GM06990 (cell line): ENCODE measurements at regions not wholly inside any gene's neighbourhood (a gene's known extent, or its start where the extent isn't known, plus 50 kb on each side); places are given as distances from the start of the nearest gene placed in this dataset.

Experiments
- DNase-seq: peaks from one replicate; pipeline ENCODE4 v3.0.0-alpha.2; 2011; ENCODE audit not compliant: insufficient read length; ENCODE audit errors: extremely low read depth
- H3K27me3 ChIP-seq: replicated peaks from 2 replicates; pipeline ENCODE4 v1.6.0; 2011; ENCODE audit warnings: low read length; ENCODE audit not compliant: control insufficient read depth, insufficient read depth
- H3K36me3 ChIP-seq: 2 replicates; pipeline ENCODE4 v1.5.1; 2011; ENCODE audit warnings: low read length; ENCODE audit not compliant: control insufficient read depth, insufficient read depth
- H3K4me3 ChIP-seq: replicated peaks from 2 replicates; pipeline ENCODE4 v1.5.1; 2011; ENCODE audit warnings: low read depth, mild to moderate bottlenecking, control low read depth, low read length
- CTCF ChIP-seq: IDR thresholded peaks from 2 replicates; pipeline ENCODE4 v1.5.1; 2011; ENCODE audit warnings: low read length, control low read depth, mild to moderate bottlenecking, inconsistent platforms; ENCODE audit not compliant: insufficient read depth, poor library complexity, severe bottlenecking

GRCh38 chr12:68400226-68400829 is 68.2 kb upstream of the MDM1 start:
- no peaks in the 10 kb centered on the region for H3K36me3 ChIP-seq
- no peak for DNase-seq
- H3K4me3 ChIP-seq = no peak overlapping the region
- TF ChIP-seq CTCF = no peak
- no peaks in the 10 kb centered on the region for H3K27me3 ChIP-seq

DNA sequence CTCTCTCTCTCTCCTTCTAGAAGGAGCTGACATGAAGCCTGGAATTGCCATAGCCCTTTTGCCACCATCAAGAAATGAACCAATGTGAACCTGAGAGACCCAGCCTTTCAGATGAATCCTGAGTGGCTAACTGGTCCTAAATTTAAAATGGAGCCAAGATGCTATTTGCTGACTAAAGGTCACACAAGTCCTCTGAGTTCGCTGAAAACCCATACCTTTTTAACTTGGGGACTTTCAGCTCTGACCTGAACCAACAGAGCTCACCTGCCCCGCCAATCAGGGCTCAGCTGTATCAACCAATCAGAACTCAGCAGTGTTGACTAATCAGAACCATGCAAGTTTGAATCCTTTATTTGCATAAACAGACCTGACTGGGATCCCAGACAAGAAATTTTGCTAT is 70.3 kb upstream of the MDM1 start:
- Histone ChIP-seq H3K4me3 (no peak overlapping the region), H3K36me3 (no peaks in the 10 kb centered on the region), H3K27me3 (no peaks in the 10 kb centered on the region)
- no peak for DNase-seq
- TF ChIP-seq CTCF = no peak

GRCh38 chr12:68403296-68403695 is 71.1 kb upstream of the MDM1 start:
- no peak for TF ChIP-seq CTCF
- Histone ChIP-seq H3K27me3 (no peaks in the 10 kb centered on the region), H3K4me3 (no peak overlapping the region), H3K36me3 (no peaks in the 10 kb centered on the region; the same call in 1 of the 2 replicates)
- no peak for DNase-seq

DNA sequence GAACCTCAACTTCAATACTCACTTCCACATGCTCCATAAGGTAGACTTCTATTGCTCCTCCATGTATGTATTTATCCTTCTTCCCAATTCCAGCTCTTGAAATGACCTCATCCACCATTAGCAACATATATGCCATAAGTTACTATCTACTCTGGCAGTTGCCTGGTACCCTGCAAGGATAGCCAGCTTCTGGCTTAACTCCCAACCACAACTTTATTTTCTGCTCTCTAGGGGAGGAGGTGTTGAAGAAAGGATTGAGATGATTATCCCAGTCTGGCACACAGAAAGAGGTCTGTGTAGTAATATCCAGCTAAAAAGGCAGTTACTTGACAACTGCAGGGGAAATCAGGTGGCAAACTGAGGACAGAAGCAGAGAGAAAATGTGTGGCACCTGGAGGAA is 71.5 kb upstream of the MDM1 start:
- Histone ChIP-seq H3K27me3 (no peaks in the 10 kb centered on the region), H3K36me3 (no peaks in the 10 kb centered on the region; the same call in 1 of the 2 replicates), H3K4me3 (no peak overlapping the region)
- no peak for TF ChIP-seq CTCF
- DNase-seq = no peak

DNA sequence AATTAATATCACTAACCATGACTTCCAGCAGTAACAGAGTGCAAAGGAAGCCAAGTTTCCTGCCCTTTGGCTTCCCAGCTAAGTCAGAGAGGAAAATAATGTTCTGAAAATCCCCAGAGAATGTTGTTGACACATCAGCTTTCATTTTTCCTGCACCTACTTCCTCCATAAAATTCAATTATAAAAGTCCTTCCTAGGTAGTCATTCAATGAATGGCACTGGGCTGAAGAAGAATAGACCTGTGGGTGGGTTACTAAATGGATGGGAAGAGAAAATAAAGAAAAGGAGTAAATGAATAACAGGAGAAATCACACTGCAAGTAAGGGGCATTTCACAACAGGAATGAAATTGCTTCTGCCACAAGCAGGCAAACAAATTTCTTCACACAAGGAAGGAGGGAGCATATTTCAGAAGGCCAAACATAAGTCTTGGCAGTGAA is 73.2 kb upstream of the MDM1 start:
- no peak overlapping the region for H3K4me3 ChIP-seq
- H3K36me3 ChIP-seq = no peaks in the 10 kb centered on the region; the same call in 1 of the 2 replicates
- TF ChIP-seq CTCF = no peak
- DNase-seq = no peak
- no peaks in the 10 kb centered on the region for H3K27me3 ChIP-seq

GRCh38 chr12:68406134-68406576 is 74.0 kb upstream of the MDM1 start:
- DNase-seq = no peak
- TF ChIP-seq CTCF = no peak
- no peaks in the 10 kb centered on the region for H3K27me3 ChIP-seq
- no peaks in the 10 kb centered on the region; the same call in 1 of the 2 replicates for H3K36me3 ChIP-seq
- H3K4me3 ChIP-seq = no peak overlapping the region
